HL-60 (cell line): ENCODE measurements at regions not wholly inside any gene's neighbourhood (a gene's known extent, or its start where the extent isn't known, plus 50 kb on each side); places are given as distances from the start of the nearest gene placed in this dataset.

ENCODE experiments used
- CTCF ChIP-seq: IDR thresholded peaks from one replicate; pipeline ENCODE4 v1.5.1; 2011; ENCODE audit warnings: low read length, control low read depth, inconsistent platforms; ENCODE audit not compliant: insufficient read depth
- GABPA ChIP-seq: IDR thresholded peaks from 2 replicates; pipeline ENCODE4 v1.6.1; 2012; ENCODE audit warnings: low read depth
- POLR2AphosphoS5 ChIP-seq: IDR thresholded peaks from 2 replicates; pipeline ENCODE4 v1.6.1; 2012; ENCODE audit warnings: low read depth
- REST ChIP-seq: IDR thresholded peaks from 2 replicates; pipeline ENCODE4 v1.6.1; 2012; ENCODE audit warnings: low read depth; ENCODE audit not compliant: insufficient replicate concordance
- SPI1 ChIP-seq: IDR thresholded peaks from 2 replicates; pipeline ENCODE4 v1.6.1; 2012; ENCODE audit warnings: low read depth, mild to moderate bottlenecking, borderline replicate concordance

GRCh38 chr16:51034481-51035109, 116.5 kb downstream of the SALL1 start:
- TF ChIP-seq CTCF (no peak), REST (no peak), POLR2AphosphoS5 (no peak), GABPA (no peak), SPI1 (no peak)
